WTC11 (cell line): ENCODE measurements at regions not wholly inside any gene's neighbourhood (a gene's known extent, or its start where the extent isn't known, plus 50 kb on each side); places are given as distances from the start of the nearest gene placed in this dataset.

ENCODE experiments used
- TF ChIP-seq, protein P1 (sequence below): sonication (generic); formaldehyde crosslinking; IDR thresholded peaks from 2 replicates; pipeline ENCODE4 v1.8.0; 2023; ENCODE audit warnings: missing genetic modification reagents, mild to moderate bottlenecking, borderline replicate concordance
- TF ChIP-seq, protein P2 (sequence below): sonication (generic); formaldehyde crosslinking; IDR thresholded peaks from 2 replicates; pipeline ENCODE4 v1.8.1; 2023; ENCODE audit warnings: mild to moderate bottlenecking, moderate library complexity, missing genetic modification reagents

DNA sequence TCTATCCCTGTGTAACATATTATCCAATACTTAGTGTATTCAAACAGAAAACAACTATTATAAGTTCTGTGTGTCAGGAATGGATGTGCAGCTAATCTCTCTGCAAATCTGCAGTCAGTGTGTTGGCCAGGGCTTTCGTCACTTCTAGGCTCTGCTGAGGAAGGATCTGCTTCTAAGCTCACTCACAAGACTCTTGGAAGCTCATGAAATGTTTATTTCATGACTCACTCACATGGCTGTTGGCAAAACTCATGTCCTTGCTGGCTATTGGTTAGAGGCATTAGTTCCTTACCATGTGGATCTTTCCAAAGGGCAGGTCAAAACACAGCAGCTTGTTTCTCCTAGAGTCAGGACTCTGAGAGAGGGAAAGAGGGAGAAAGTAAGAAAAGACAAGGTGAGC lies 367.4 kb upstream of the SMARCA2 start:
- TF ChIP-seq, protein P1, sequence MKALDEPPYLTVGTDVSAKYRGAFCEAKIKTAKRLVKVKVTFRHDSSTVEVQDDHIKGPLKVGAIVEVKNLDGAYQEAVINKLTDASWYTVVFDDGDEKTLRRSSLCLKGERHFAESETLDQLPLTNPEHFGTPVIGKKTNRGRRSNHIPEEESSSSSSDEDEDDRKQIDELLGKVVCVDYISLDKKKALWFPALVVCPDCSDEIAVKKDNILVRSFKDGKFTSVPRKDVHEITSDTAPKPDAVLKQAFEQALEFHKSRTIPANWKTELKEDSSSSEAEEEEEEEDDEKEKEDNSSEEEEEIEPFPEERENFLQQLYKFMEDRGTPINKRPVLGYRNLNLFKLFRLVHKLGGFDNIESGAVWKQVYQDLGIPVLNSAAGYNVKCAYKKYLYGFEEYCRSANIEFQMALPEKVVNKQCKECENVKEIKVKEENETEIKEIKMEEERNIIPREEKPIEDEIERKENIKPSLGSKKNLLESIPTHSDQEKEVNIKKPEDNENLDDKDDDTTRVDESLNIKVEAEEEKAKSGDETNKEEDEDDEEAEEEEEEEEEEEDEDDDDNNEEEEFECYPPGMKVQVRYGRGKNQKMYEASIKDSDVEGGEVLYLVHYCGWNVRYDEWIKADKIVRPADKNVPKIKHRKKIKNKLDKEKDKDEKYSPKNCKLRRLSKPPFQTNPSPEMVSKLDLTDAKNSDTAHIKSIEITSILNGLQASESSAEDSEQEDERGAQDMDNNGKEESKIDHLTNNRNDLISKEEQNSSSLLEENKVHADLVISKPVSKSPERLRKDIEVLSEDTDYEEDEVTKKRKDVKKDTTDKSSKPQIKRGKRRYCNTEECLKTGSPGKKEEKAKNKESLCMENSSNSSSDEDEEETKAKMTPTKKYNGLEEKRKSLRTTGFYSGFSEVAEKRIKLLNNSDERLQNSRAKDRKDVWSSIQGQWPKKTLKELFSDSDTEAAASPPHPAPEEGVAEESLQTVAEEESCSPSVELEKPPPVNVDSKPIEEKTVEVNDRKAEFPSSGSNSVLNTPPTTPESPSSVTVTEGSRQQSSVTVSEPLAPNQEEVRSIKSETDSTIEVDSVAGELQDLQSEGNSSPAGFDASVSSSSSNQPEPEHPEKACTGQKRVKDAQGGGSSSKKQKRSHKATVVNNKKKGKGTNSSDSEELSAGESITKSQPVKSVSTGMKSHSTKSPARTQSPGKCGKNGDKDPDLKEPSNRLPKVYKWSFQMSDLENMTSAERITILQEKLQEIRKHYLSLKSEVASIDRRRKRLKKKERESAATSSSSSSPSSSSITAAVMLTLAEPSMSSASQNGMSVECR, result no peak
- TF ChIP-seq, protein P2, sequence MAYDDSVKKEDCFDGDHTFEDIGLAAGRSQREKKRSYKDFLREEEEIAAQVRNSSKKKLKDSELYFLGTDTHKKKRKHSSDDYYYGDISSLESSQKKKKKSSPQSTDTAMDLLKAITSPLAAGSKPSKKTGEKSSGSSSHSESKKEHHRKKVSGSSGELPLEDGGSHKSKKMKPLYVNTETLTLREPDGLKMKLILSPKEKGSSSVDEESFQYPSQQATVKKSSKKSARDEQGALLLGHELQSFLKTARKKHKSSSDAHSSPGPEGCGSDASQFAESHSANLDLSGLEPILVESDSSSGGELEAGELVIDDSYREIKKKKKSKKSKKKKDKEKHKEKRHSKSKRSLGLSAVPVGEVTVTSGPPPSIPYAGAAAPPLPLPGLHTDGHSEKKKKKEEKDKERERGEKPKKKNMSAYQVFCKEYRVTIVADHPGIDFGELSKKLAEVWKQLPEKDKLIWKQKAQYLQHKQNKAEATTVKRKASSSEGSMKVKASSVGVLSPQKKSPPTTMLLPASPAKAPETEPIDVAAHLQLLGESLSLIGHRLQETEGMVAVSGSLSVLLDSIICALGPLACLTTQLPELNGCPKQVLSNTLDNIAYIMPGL (CRISPR knock-in tag), result no peak
